22Rv1 (cell line): ENCODE measurements at regions not wholly inside any gene's neighbourhood (a gene's known extent, or its start where the extent isn't known, plus 50 kb on each side); places are given as distances from the start of the nearest gene placed in this dataset.

ENCODE experiments used
- CTCF ChIP-seq: fragments of 450-650 bp; IDR thresholded peaks from 2 replicates; pipeline ENCODE4 v1.5.1; 2017; ENCODE audit warnings: mild to moderate bottlenecking
- ZFX ChIP-seq: fragments of 450-650 bp; IDR thresholded peaks from 2 replicates; pipeline ENCODE4 v1.6.1; 2017; ENCODE audit warnings: antibody characterized with exemption, borderline replicate concordance

- TF ChIP-seq CTCF (no peak), ZFX (no peak)
Observed at GRCh38 chr12:30015631-30016337, 232.0 kb upstream of the TMTC1 start.
